HG02571 (cell line): ENCODE measurements at regions not wholly inside any gene's neighbourhood (a gene's known extent, or its start where the extent isn't known, plus 50 kb on each side); places are given as distances from the start of the nearest gene placed in this dataset.
"Not testable (repeated sequence)": the region's sequence is repeated elsewhere in the genome, so short reads cannot be mapped to it uniquely, and the experiment has no call there.

Source experiments
- ATAC-seq: cut with Tn5 transposase; IDR thresholded peaks from one replicate; pipeline ENCODE4 v1.9.1; 2021; ENCODE audit warnings: mild to moderate bottlenecking, moderate library complexity; ENCODE audit not compliant: unreplicated experiment

- ATAC-seq, result no peak
These were observed 854.8 kb downstream of the EPHA4 start for GRCh38 chr2:220717283-220717682.

GRCh38 chr2:220736778-220737177, 835.3 kb downstream of the EPHA4 start:
- no peak for ATAC-seq

GRCh38 chr2:220743203-220743602, 828.9 kb downstream of the EPHA4 start:
- ATAC-seq, result no peak

GRCh38 chr2:220744861-220745260, 827.2 kb downstream of the EPHA4 start:
- no peak for ATAC-seq

- no peak for ATAC-seq
These were observed 826.4 kb downstream of the EPHA4 start for GRCh38 chr2:220745682-220746081.

- ATAC-seq, result no peak
These were observed 824.4 kb downstream of the EPHA4 start for GRCh38 chr2:220747736-220748135.

GRCh38 chr2:220748875-220749479, 823.1 kb downstream of the EPHA4 start:
- ATAC-seq, result no peak

- no peak for ATAC-seq
These were observed 818.6 kb downstream of the EPHA4 start for GRCh38 chr2:220753486-220753885.

- no peak for ATAC-seq
These were observed 815.5 kb downstream of the EPHA4 start for GRCh38 chr2:220756653-220757052.

- ATAC-seq, result not testable (repeated sequence)
These were observed 813.7 kb downstream of the EPHA4 start for GRCh38 chr2:220758376-220758775.

GRCh38 chr2:220764171-220764570, 807.9 kb downstream of the EPHA4 start:
- no peak for ATAC-seq

GRCh38 chr2:220767591-220768255, 804.4 kb downstream of the EPHA4 start:
- no peak for ATAC-seq

- ATAC-seq, result no peak
These were observed 796.1 kb downstream of the EPHA4 start for GRCh38 chr2:220775856-220776488.

- ATAC-seq, result not testable (repeated sequence)
These were observed 793.0 kb downstream of the EPHA4 start for GRCh38 chr2:220779076-220779475.

- ATAC-seq, result no peak
These were observed 792.6 kb downstream of the EPHA4 start for GRCh38 chr2:220779511-220779910.

GRCh38 chr2:220779931-220780330, 792.2 kb downstream of the EPHA4 start:
- no peak for ATAC-seq

GRCh38 chr2:220781622-220782241, 790.4 kb downstream of the EPHA4 start:
- ATAC-seq, result no peak

- no peak for ATAC-seq
These were observed 789.4 kb downstream of the EPHA4 start for GRCh38 chr2:220782609-220783113.

- no peak for ATAC-seq
These were observed 788.4 kb downstream of the EPHA4 start for GRCh38 chr2:220783671-220784070.

- ATAC-seq, result no peak
These were observed 786.9 kb downstream of the EPHA4 start for GRCh38 chr2:220785178-220785577.

- no peak for ATAC-seq
These were observed 785.9 kb downstream of the EPHA4 start for GRCh38 chr2:220786216-220786615.

GRCh38 chr2:220787251-220787650, 784.9 kb downstream of the EPHA4 start:
- ATAC-seq, result no peak
